ENCODE measurements at regions not wholly inside any gene's neighbourhood (a gene's known extent, or its start where the extent isn't known, plus 50 kb on each side); places are given as distances from the start of the nearest gene placed in this dataset.

GRCh38 chr10:10096296-10096695 lies 921.4 kb upstream of the CELF2 start:
- TF ChIP-seq, protein P1, sequence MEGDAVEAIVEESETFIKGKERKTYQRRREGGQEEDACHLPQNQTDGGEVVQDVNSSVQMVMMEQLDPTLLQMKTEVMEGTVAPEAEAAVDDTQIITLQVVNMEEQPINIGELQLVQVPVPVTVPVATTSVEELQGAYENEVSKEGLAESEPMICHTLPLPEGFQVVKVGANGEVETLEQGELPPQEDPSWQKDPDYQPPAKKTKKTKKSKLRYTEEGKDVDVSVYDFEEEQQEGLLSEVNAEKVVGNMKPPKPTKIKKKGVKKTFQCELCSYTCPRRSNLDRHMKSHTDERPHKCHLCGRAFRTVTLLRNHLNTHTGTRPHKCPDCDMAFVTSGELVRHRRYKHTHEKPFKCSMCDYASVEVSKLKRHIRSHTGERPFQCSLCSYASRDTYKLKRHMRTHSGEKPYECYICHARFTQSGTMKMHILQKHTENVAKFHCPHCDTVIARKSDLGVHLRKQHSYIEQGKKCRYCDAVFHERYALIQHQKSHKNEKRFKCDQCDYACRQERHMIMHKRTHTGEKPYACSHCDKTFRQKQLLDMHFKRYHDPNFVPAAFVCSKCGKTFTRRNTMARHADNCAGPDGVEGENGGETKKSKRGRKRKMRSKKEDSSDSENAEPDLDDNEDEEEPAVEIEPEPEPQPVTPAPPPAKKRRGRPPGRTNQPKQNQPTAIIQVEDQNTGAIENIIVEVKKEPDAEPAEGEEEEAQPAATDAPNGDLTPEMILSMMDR (IDR thresholded peaks at IDR 0.05; ENCODE audit: low read depth, low read length, missing control alignments) = no peak

DNA sequence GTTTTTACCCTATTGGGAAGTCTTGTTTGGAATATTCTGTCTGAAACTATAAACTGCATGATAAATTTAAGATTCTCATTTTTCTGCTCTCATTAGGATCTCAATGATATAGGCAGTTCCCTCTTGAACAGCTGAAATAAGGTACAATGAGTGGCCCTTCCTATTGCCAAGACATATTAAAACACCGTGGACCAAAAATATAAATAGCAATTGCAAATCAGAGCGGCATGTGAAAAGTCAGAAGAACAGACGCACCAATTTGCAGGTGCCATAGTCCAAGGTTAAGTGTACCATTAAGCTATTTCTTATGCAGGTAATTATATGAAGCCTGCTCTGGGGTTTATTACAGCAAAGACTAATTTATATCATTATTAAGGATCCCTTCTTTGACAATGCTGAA lies 920.8 kb upstream of the CELF2 start:
- TF ChIP-seq, protein P1 (IDR thresholded peaks at IDR 0.05; ENCODE audit: low read depth, low read length, missing control alignments) = no peak

More at GRCh38 chr10:10096296-10096695, 921.4 kb upstream of the CELF2 start:
- no peak for DNase-seq (ENCODE audit: extremely low read depth, low read depth)
- no peak overlapping the region for H3K4me3 ChIP-seq (replicated peaks; ENCODE audit: low read depth, low read length)

DNA sequence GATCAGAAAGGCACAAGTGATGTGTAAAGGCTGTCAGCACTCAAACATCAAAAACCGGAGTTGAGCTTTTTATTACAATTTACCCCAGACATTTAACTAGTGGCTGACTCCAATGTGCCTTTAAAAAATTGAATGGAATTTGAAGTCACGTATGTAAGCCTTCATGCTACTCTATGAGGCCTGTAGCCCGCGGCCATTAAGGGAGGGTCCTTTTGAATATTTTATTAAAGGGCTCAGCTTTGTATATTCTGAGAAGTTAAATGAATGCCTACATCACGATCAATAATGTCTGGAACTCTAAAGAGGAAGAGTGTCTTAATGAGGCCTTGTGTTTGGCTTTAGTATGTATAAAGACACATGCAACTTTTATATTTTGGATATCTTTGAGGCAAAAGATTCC lies 916.6 kb upstream of the CELF2 start:
- TF ChIP-seq, protein P1 (IDR thresholded peaks at IDR 0.05; ENCODE audit: low read depth, low read length, missing control alignments) = no peak
- no peak overlapping the region for H3K4me3 ChIP-seq (replicated peaks; ENCODE audit: low read depth, low read length)
- DNase-seq (ENCODE audit: extremely low read depth, low read depth) = no peak

More for the DNA sequence above, 920.8 kb upstream of the CELF2 start:
- H3K4me3 ChIP-seq (replicated peaks; ENCODE audit: low read depth, low read length) = no peak overlapping the region
- DNase-seq (ENCODE audit: extremely low read depth, low read depth) = no peak

- no peak overlapping the region for H3K4me3 ChIP-seq (replicated peaks; ENCODE audit: low read depth, low read length)
- no peak for DNase-seq (ENCODE audit: extremely low read depth, low read depth)
- TF ChIP-seq, protein P1 (IDR thresholded peaks at IDR 0.05; ENCODE audit: low read depth, low read length, missing control alignments) = no peak
These were observed 906.7 kb upstream of the CELF2 start for GRCh38 chr10:10110844-10111490.

- no peak for DNase-seq (ENCODE audit: extremely low read depth, low read depth)
- TF ChIP-seq, protein P1 (IDR thresholded peaks at IDR 0.05; ENCODE audit: low read depth, low read length, missing control alignments) = no peak
- no peak overlapping the region for H3K4me3 ChIP-seq (replicated peaks; ENCODE audit: low read depth, low read length)
These were observed 899.5 kb upstream of the CELF2 start for GRCh38 chr10:10118131-10118530.

DNA sequence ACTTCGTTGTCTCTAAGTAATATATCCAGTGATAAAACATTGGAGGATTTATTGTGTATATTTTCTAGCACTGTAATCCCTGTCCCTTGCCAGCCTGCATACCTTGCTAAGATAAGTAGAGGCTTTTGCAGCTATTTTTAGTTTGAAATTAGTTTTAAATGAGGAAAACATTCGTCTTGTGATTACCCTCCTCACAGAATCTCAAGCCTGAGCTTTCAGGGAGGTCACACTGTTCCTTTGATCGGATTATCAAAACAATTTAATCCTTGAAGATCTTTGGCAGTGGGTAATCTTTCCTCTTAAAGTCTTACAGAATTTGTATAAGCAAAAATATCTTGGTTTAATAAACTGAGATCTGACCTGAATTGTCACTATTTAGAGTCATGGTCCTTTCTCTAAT lies 897.0 kb upstream of the CELF2 start:
- no peak for DNase-seq (ENCODE audit: extremely low read depth, low read depth)
- TF ChIP-seq, protein P1 (IDR thresholded peaks at IDR 0.05; ENCODE audit: low read depth, low read length, missing control alignments) = no peak
- H3K4me3 ChIP-seq (replicated peaks; ENCODE audit: low read depth, low read length) = no peak overlapping the region

DNA sequence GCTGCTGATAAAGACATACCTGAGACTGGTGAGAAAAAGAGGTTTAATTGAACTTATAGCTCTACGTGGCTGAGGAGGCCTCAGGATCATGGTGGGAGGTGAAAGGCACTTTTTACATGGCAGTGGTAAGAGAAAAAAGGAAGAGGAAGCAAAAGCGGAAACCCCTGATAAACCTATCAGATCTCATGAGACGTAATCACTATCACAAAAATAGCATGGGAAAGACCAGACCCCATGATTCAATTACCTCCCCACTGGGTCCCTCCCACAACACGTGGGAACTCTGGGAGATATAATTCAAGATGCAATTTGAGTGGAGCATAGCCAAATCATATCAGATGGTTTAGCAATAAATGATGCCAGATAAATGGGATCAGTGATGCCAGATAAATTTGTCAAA lies 892.0 kb upstream of the CELF2 start:
- DNase-seq (ENCODE audit: extremely low read depth, low read depth) = no peak
- no peak overlapping the region for H3K4me3 ChIP-seq (replicated peaks; ENCODE audit: low read depth, low read length)
- TF ChIP-seq, protein P1 (IDR thresholded peaks at IDR 0.05; ENCODE audit: low read depth, low read length, missing control alignments) = no peak
